ENCODE measurements at regions not wholly inside any gene's neighbourhood (a gene's known extent, or its start where the extent isn't known, plus 50 kb on each side); places are given as distances from the start of the nearest gene placed in this dataset.
"Not testable (repeated sequence)": the region's sequence is repeated elsewhere in the genome, so short reads cannot be mapped to it uniquely, and the experiment has no call there.

- not testable (repeated sequence) for TF ChIP-seq CTCF, POLR2A (IDR thresholded peaks at IDR 0.05)
Observed at GRCh38 chr4:167912535-167912934, 179.8 kb upstream of the ANXA10 start.

Data from thyroid gland (tissue), 4 donors.